Brain microvascular endothelial cell (primary cell): ENCODE measurements at regions not wholly inside any gene's neighbourhood (a gene's known extent, or its start where the extent isn't known, plus 50 kb on each side); places are given as distances from the start of the nearest gene placed in this dataset.

Source experiments
- DNase-seq: peaks from one replicate; pipeline ENCODE4 v3.0.0-alpha.2; 2020
- H3K27ac ChIP-seq: fragments of 250-450 bp; sonication (Bioruptor Pico); 2 replicates; pipeline ENCODE4 v1.5.1; 2020; ENCODE audit warnings: mild to moderate bottlenecking, moderate library complexity
- H3K27me3 ChIP-seq: fragments of 250-450 bp; sonication (Bioruptor Pico); replicated peaks from 2 replicates; pipeline ENCODE4 v1.5.1; 2020; ENCODE audit warnings: mild to moderate bottlenecking
- H3K36me3 ChIP-seq: fragments of 250-450 bp; sonication (Bioruptor Pico); replicated peaks from 2 replicates; pipeline ENCODE4 v1.5.1; 2020; ENCODE audit warnings: mild to moderate bottlenecking
- H3K4me3 ChIP-seq: 2 replicates; pipeline ENCODE4 v1.5.1; 2011; ENCODE audit warnings: low read depth, mild to moderate bottlenecking, control low read depth, low read length, moderate library complexity
- CTCF ChIP-seq: IDR thresholded peaks from 2 replicates; pipeline ENCODE4 v1.5.1; 2011; ENCODE audit warnings: low read depth, mild to moderate bottlenecking, moderate library complexity, low read length, control low read depth, inconsistent platforms; ENCODE audit errors: missing control alignments
- in situ Hi-C: cut with HindIII; loops from 2 replicates; pipeline ENCODE4 v1.10.0; 2017; ENCODE audit warnings: low sequenced_read_pairs, low pct_ligation_motif_present

GRCh38 chr6:98107801-98108200, 726.6 kb upstream of the POU3F2 start:
- Histone ChIP-seq H3K4me3 (no peak overlapping the region), H3K27ac (no peak overlapping the region), H3K36me3 (no peaks in the 10 kb centered on the region), H3K27me3 (no peaks in the 10 kb centered on the region)
- no peak for DNase-seq
- no peak for TF ChIP-seq CTCF
- in situ Hi-C loops = no loop called here

DNA sequence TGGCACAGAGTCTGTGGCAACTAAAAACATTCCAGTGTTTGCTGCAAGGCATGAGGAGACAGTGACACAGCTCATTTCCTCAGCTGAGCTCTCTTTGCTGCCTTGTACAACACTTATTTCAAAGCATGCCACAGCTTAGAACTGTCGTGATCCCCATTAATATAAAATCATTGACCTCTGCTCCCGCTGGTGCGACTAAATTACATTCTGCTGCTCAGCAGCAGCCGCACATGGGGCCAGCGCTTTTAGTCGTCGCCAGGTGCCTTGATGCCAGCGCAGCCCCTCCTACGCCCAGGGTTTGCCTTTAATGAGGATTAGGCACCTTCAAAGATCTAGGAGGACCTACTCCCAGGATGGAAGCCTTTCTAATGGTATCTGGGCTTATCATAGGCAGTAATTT, 717.9 kb upstream of the POU3F2 start:
- H3K4me3 ChIP-seq = no peak overlapping the region
- no peak overlapping the region for H3K27ac ChIP-seq
- H3K36me3 ChIP-seq = no peaks in the 10 kb centered on the region
- no peaks in the 10 kb centered on the region for H3K27me3 ChIP-seq
- DNase-seq = no peak
- TF ChIP-seq CTCF = no peak
- in situ Hi-C loops = no loop called here

- in situ Hi-C loops = no loop called here
- Histone ChIP-seq H3K27me3 (no peaks in the 10 kb centered on the region), H3K27ac (no peak overlapping the region), H3K36me3 (no peaks in the 10 kb centered on the region), H3K4me3 (no peak overlapping the region)
- TF ChIP-seq CTCF = no peak
- no peak for DNase-seq
These were observed 717.3 kb upstream of the POU3F2 start for GRCh38 chr6:98117068-98117467.

DNA sequence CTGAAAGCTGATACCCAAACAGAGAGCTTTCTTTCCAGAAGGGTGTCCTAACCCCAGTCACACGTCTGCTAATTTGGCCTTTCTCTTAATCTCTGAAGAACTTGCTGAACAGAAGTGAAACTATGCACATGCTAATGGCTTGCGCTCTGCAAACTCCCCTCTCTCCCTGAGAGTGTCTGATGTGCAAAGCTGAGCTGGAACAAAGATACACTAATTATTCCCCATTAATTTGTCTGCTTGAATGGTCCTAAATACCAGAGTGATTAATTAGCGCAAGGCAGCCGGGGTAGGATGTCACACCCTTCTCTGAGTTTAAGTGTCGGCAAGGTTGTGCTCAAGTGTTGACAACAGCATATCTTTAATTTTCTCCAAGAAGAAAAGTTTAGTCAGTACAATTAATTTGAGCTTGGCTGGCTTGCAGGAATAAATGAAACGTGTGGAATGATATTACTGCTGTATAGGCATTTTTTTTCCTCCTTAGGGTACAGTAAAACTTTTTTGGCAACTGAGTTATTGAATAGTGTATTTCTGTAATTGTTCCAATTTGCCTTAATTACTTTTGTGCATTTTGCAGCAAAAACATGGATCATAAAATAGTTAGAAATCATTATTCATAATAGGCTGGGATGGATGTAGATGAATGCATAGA, 715.9 kb upstream of the POU3F2 start:
- TF ChIP-seq CTCF = no peak
- H3K27ac ChIP-seq = no peak overlapping the region
- in situ Hi-C loops = no loop called here
- no peak overlapping the region for H3K4me3 ChIP-seq
- no peaks in the 10 kb centered on the region for H3K36me3 ChIP-seq
- no peak for DNase-seq
- H3K27me3 ChIP-seq = no peaks in the 10 kb centered on the region

- Histone ChIP-seq H3K4me3 (no peak overlapping the region), H3K27ac (no peak overlapping the region), H3K27me3 (no peaks in the 10 kb centered on the region), H3K36me3 (no peaks in the 10 kb centered on the region)
- TF ChIP-seq CTCF = no peak
- DNase-seq = no peak
- in situ Hi-C loops = no loop called here
These were observed 710.2 kb upstream of the POU3F2 start for GRCh38 chr6:98124171-98124570.
